Neuronal stem cell (in vitro differentiated cells): ENCODE measurements at regions not wholly inside any gene's neighbourhood (a gene's known extent, or its start where the extent isn't known, plus 50 kb on each side); places are given as distances from the start of the nearest gene placed in this dataset.

Source experiments
- DNase-seq: peaks from one replicate; pipeline ENCODE4 v3.0.0-alpha.2; 2013; ENCODE audit warnings: low spot score
- H2AFZ ChIP-seq: one replicate; pipeline ENCODE4 v1.6.1; 2013; ENCODE audit warnings: mild to moderate bottlenecking, low read length, inconsistent platforms
- H2AK5ac ChIP-seq: 2 replicates; pipeline ENCODE4 v1.6.1; 2013; ENCODE audit warnings: low read depth, mild to moderate bottlenecking, inconsistent platforms, low read length, moderate library complexity, mixed read lengths
- H2BK120ac ChIP-seq: 2 replicates; pipeline ENCODE4 v1.6.1; 2013; ENCODE audit warnings: low read depth, mild to moderate bottlenecking, inconsistent platforms, low read length, moderate library complexity, mixed read lengths
- H2BK12ac ChIP-seq: one replicate; pipeline ENCODE4 v1.6.1; 2013; ENCODE audit warnings: low read length, inconsistent platforms
- H2BK15ac ChIP-seq: 2 replicates; pipeline ENCODE4 v1.6.1; 2013; ENCODE audit warnings: mild to moderate bottlenecking, low read length, inconsistent platforms, mixed read lengths
- H2BK5ac ChIP-seq: one replicate; pipeline ENCODE4 v1.6.1; 2013; ENCODE audit warnings: inconsistent platforms, mild to moderate bottlenecking, low read length, moderate library complexity
- H3K14ac ChIP-seq: one replicate; pipeline ENCODE4 v1.6.1; 2013; ENCODE audit warnings: low read length, inconsistent platforms
- H3K18ac ChIP-seq: 2 replicates; pipeline ENCODE4 v1.6.1; 2013; ENCODE audit warnings: low read length, inconsistent platforms
- H3K23ac ChIP-seq: 2 replicates; pipeline ENCODE4 v1.6.1; 2013; ENCODE audit warnings: low read depth, mild to moderate bottlenecking, mixed read lengths, low read length, inconsistent platforms; ENCODE audit not compliant: poor library complexity
- H3K27ac ChIP-seq: replicated peaks from 3 replicates; pipeline ENCODE4 v1.5.1; 2013; ENCODE audit warnings: low read length, inconsistent platforms
- H3K27me3 ChIP-seq, 3 experiments: 2 replicates each; pipeline ENCODE4 v1.6.1; 2013; ENCODE audit warnings: low read length in 3 of 3, mild to moderate bottlenecking in 2 of 3, inconsistent platforms in 1 of 3, low read depth in 1 of 3, mixed read lengths in 1 of 3, moderate library complexity in 1 of 3; ENCODE audit not compliant: control insufficient read depth in 3 of 3, insufficient read depth in 3 of 3
- H3K36me3 ChIP-seq, 2 donors: replicated peaks in 1 of 2; 2 replicates each; pipeline ENCODE4 v1.6.1; 2013; ENCODE audit warnings: low read length in 2 of 2; ENCODE audit not compliant: control insufficient read depth in 2 of 2, insufficient read depth in 2 of 2
- H3K4ac ChIP-seq: 2 replicates; pipeline ENCODE4 v1.6.1; 2013; ENCODE audit warnings: inconsistent platforms, mild to moderate bottlenecking, low read length, moderate library complexity
- H3K4me1 ChIP-seq, 2 donors: 1 replicate in 1 of 2; 2 replicates in 1 of 2; pipeline ENCODE4 v1.6.1; 2013; ENCODE audit warnings: low read length in 2 of 2, low read depth in 1 of 2; ENCODE audit not compliant: control insufficient read depth in 2 of 2, insufficient read depth in 1 of 2
- H3K4me2 ChIP-seq: one replicate; pipeline ENCODE4 v1.6.1; 2013; ENCODE audit warnings: mild to moderate bottlenecking, low read length, inconsistent platforms; ENCODE audit not compliant: insufficient read depth, poor library complexity, severe bottlenecking
- H3K4me3 ChIP-seq, 2 donors: 2 replicates each; pipeline ENCODE4 v1.5.1; 2013; ENCODE audit warnings: low read length in 2 of 2, mild to moderate bottlenecking in 2 of 2, inconsistent platforms in 1 of 2, moderate library complexity in 1 of 2
- H3K79me1 ChIP-seq: one replicate; pipeline ENCODE4 v1.6.1; 2013; ENCODE audit warnings: low read depth, mild to moderate bottlenecking, inconsistent platforms, low read length, moderate library complexity
- H3K9ac ChIP-seq: one replicate; pipeline ENCODE4 v1.6.1; 2013; ENCODE audit warnings: mild to moderate bottlenecking, low read depth, low read length, inconsistent platforms; ENCODE audit not compliant: poor library complexity
- H3K9me3 ChIP-seq, 2 donors: replicated peaks in 1 of 2; 2 replicates each; pipeline versions ENCODE3 to v1.6.1; 2013; ENCODE audit warnings: low read length in 2 of 2, mild to moderate bottlenecking in 2 of 2, inconsistent platforms in 1 of 2, low read depth in 1 of 2, mixed read lengths in 1 of 2, moderate library complexity in 1 of 2; ENCODE audit not compliant: control insufficient read depth in 2 of 2, insufficient read depth in 1 of 2
- H4K8ac ChIP-seq: one replicate; pipeline ENCODE4 v1.6.1; 2013; ENCODE audit warnings: low read depth, mild to moderate bottlenecking, inconsistent platforms, low read length, moderate library complexity
- H4K91ac ChIP-seq: one replicate; pipeline ENCODE4 v1.6.1; 2013; ENCODE audit warnings: low read length, low read depth, mild to moderate bottlenecking, inconsistent platforms; ENCODE audit not compliant: poor library complexity
- WGBS, 2 donors: extraction: QIAGEN DNeasy Blood & Tissue Kit; methylation state at CpG; one replicate each; pipeline ENCODE4 v1.1.7; 2013; ENCODE audit warnings: missing lambda C conversion rate in 2 of 2, mixed read lengths in 1 of 2; ENCODE audit not compliant: insufficient read length in 2 of 2, insufficient replicate concordance in 1 of 2; ENCODE audit errors: extremely low coverage in 2 of 2; 5-methylcytosine and 5-hydroxymethylcytosine counted together

DNA sequence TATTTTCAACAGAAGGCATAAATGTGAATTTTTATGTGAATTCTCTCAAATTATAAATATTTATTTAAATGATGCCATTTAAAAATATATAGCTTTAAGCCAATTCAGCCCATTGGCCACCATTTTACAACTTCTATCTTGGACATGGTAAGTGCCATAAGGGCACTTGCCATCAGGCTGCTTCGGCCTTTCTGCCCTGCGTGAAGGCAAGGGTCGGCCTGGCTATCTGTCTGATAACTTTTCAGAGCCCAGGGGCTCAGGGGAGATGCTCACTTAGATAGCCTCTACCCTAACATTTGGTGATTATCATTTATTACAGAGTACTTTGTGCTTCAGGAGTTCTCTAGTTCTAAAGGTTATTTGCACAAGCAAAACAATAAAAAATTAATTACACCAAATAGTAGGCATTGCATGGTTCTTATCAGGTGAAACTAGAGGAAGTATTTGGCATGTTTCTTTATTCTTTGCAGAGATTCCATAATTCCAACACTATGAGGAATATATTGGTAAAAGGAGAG, 62.4 kb upstream of the MBNL1 start:
- Histone ChIP-seq H3K27me3 (no peaks in the 10 kb centered on the region), H3K27ac (no peak overlapping the region), H3K4me1 (no peaks in the 10 kb centered on the region), H2BK12ac (no peak overlapping the region), H4K8ac (no peak overlapping the region), H3K79me1 (no peaks in the 10 kb centered on the region), H2AK5ac (no peak overlapping the region), H2AFZ (no peak overlapping the region), H2BK15ac (no peak overlapping the region), H4K91ac (no peak overlapping the region), H2BK5ac (no peak overlapping the region), H3K36me3 (no peaks in the 10 kb centered on the region), H2BK120ac (no peak overlapping the region), H3K23ac (no peak overlapping the region), H3K4me2 (no peak overlapping the region), H3K4ac (no peak overlapping the region), H3K4me3 (no peak overlapping the region), H3K9ac (no peak overlapping the region), H3K14ac (no peak overlapping the region), H3K9me3 (no peaks in the 10 kb centered on the region), H3K18ac (no peak overlapping the region)
- no peak for DNase-seq
- no CpG with 5 or more reads among the region's 3 CpGs for WGBS, 2 donors

DNA sequence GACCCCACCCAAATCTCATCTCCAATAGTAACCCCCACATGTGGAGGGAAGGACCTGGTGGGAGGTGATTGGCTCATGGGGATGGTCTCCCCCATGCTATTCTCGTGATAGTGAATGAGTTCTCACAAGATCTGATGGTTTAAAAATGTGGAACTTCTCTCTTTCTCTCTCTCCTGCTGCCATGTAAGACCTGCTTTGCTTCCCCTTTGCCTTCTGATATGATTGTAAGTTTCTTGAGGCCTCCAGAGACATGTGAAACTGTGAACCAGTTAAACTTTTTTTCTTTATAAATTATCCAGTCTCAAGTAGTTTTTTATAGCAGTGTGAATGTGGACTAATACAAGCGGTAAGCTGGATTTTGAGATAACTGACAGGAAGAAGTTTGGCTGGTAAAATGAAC, 60.3 kb upstream of the MBNL1 start:
- WGBS, 2 donors = no CpG with 5 or more reads among the region's 2 CpGs
- no peaks in the 10 kb centered on the region for H3K79me1 ChIP-seq
- H2AFZ ChIP-seq = no peak overlapping the region
- no peak overlapping the region for H2BK5ac ChIP-seq
- H4K8ac ChIP-seq = no peak overlapping the region
- H2BK120ac ChIP-seq = no peak overlapping the region
- no peak overlapping the region for H2BK12ac ChIP-seq
- H2AK5ac ChIP-seq = no peak overlapping the region
- no peak overlapping the region for H3K18ac ChIP-seq
- H3K36me3 ChIP-seq = no peaks in the 10 kb centered on the region
- H3K4ac ChIP-seq = no peak overlapping the region
- no peak for DNase-seq
- H3K4me3 ChIP-seq = no peak overlapping the region
- no peaks in the 10 kb centered on the region for H3K4me1 ChIP-seq
- no peak overlapping the region for H3K14ac ChIP-seq
- H3K27ac ChIP-seq = no peak overlapping the region
- no peak overlapping the region for H3K4me2 ChIP-seq
- H3K23ac ChIP-seq = no peak overlapping the region
- no peak overlapping the region for H3K9ac ChIP-seq
- H3K27me3 ChIP-seq = no peaks in the 10 kb centered on the region
- H4K91ac ChIP-seq = no peak overlapping the region
- no peak overlapping the region for H2BK15ac ChIP-seq
- H3K9me3 ChIP-seq = no peaks in the 10 kb centered on the region

DNA sequence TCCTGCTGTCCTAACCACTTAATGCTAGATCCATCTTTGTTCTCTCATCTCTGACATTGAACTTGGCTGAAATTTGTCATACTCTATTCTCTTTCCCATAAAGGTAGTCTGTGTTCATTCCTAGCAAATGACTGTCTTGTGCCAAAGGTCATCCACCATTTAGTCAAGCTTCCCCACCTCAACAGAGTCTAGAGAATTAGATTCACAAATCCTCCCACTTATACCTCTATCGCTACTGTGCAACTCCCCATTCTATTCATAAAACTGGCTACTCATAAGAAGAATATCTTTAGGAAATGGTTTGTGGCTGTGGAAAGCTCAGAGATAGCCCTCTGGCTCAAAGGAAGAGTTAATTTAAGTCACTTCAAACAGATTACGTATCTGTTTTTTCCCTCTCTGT, 59.7 kb upstream of the MBNL1 start:
- H3K23ac ChIP-seq = no peak overlapping the region
- H4K91ac ChIP-seq = no peak overlapping the region
- no peak overlapping the region for H3K4ac ChIP-seq
- no peak overlapping the region for H2AK5ac ChIP-seq
- H2AFZ ChIP-seq = no peak overlapping the region
- H3K4me3 ChIP-seq = no peak overlapping the region
- H3K36me3 ChIP-seq = no peaks in the 10 kb centered on the region
- H3K9ac ChIP-seq = no peak overlapping the region
- H2BK5ac ChIP-seq = no peak overlapping the region
- no peaks in the 10 kb centered on the region for H3K27me3 ChIP-seq
- no peak overlapping the region for H2BK120ac ChIP-seq
- no peak for DNase-seq
- no peak overlapping the region for H3K27ac ChIP-seq
- no peak overlapping the region for H3K4me2 ChIP-seq
- H3K14ac ChIP-seq = no peak overlapping the region
- no CpG with 5 or more reads among the region's 2 CpGs for WGBS, 2 donors
- no peaks in the 10 kb centered on the region for H3K9me3 ChIP-seq
- H4K8ac ChIP-seq = no peak overlapping the region
- H3K4me1 ChIP-seq = no peaks in the 10 kb centered on the region
- no peak overlapping the region for H3K18ac ChIP-seq
- H2BK15ac ChIP-seq = no peak overlapping the region
- H2BK12ac ChIP-seq = no peak overlapping the region
- H3K79me1 ChIP-seq = no peaks in the 10 kb centered on the region

DNA sequence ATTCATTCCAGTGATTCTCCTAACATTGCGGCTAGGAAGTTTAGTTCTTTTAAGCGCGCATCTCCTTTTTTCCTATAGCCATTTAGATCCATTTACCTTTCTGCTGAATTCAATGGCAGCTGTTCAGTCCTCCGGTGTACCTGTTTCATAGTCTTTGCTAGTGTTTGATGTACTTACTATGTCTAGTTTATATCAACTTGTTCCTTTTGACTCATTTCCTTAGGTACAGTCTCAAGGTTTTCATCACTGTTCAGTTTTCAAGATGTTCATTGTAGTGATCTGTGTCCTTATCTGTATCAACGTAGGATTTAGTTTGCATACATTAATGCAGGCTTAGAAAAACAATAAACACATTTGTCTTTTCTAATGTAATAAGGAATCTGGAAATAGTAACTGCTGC, 59.0 kb upstream of the MBNL1 start:
- no peak overlapping the region for H2BK5ac ChIP-seq
- no peak overlapping the region for H3K4me3 ChIP-seq
- no peak overlapping the region for H2BK120ac ChIP-seq
- no peak overlapping the region for H2BK15ac ChIP-seq
- H3K23ac ChIP-seq = no peak overlapping the region
- H3K9ac ChIP-seq = no peak overlapping the region
- no peak overlapping the region for H3K4me2 ChIP-seq
- H3K79me1 ChIP-seq = no peaks in the 10 kb centered on the region
- no peak overlapping the region for H3K14ac ChIP-seq
- DNase-seq = no peak
- no CpG with 5 or more reads among the region's 5 CpGs for WGBS, 2 donors
- no peaks in the 10 kb centered on the region for H3K9me3 ChIP-seq
- H2BK12ac ChIP-seq = no peak overlapping the region
- H3K27ac ChIP-seq = no peak overlapping the region
- H3K4ac ChIP-seq = no peak overlapping the region
- no peaks in the 10 kb centered on the region for H3K4me1 ChIP-seq
- no peak overlapping the region for H2AFZ ChIP-seq
- H4K91ac ChIP-seq = no peak overlapping the region
- H3K36me3 ChIP-seq = no peaks in the 10 kb centered on the region
- H3K18ac ChIP-seq = no peak overlapping the region
- H4K8ac ChIP-seq = no peak overlapping the region
- no peaks in the 10 kb centered on the region for H3K27me3 ChIP-seq
- no peak overlapping the region for H2AK5ac ChIP-seq
